Neural crest cell (in vitro differentiated cells): ENCODE measurements at regions not wholly inside any gene's neighbourhood (a gene's known extent, or its start where the extent isn't known, plus 50 kb on each side); places are given as distances from the start of the nearest gene placed in this dataset.

ENCODE experiments used
- DNase-seq: peaks from one replicate; pipeline ENCODE4 v3.0.0; 2021; ENCODE audit warnings: low read depth, mixed read lengths, low spot score
- H3K27ac Mint-ChIP-seq: one replicate; pipeline ENCODE4 v1.8.0; 2021; ENCODE audit warnings: mild to moderate bottlenecking, mixed read lengths; ENCODE audit not compliant: unreplicated experiment
- H3K27me3 Mint-ChIP-seq: 2 replicates; pipeline ENCODE4 v1.8.0; 2021; ENCODE audit warnings: low read depth, mild to moderate bottlenecking, mixed read lengths
- H3K36me3 Mint-ChIP-seq: 2 replicates; pipeline ENCODE4 v1.8.0; 2021; ENCODE audit warnings: low read depth, mild to moderate bottlenecking, mixed read lengths
- H3K4me1 Mint-ChIP-seq: 2 replicates; pipeline ENCODE4 v1.8.0; 2021; ENCODE audit warnings: mixed read lengths
- H3K4me3 Mint-ChIP-seq: one replicate; pipeline ENCODE4 v1.8.0; 2021; ENCODE audit warnings: mild to moderate bottlenecking, mixed read lengths
- H3K9me3 Mint-ChIP-seq: 2 replicates; pipeline ENCODE4 v1.8.0; 2021; ENCODE audit warnings: mixed read lengths
- CTCF ChIP-seq: fragments of 200-600 bp; sonication (generic); conservative IDR thresholded peaks from 2 replicates; pipeline ENCODE4 v1.5.0; 2021; ENCODE audit warnings: antibody characterized with exemption, mild to moderate bottlenecking

- TF ChIP-seq CTCF, result no peak
- H3K4me3 Mint-ChIP-seq, result no peak overlapping the region
- no peaks in the 10 kb centered on the region for H3K36me3 Mint-ChIP-seq
- H3K27me3 Mint-ChIP-seq, result no peaks in the 10 kb centered on the region
- H3K4me1 Mint-ChIP-seq, result no peaks in the 10 kb centered on the region
- H3K27ac Mint-ChIP-seq, result no peak overlapping the region
- H3K9me3 Mint-ChIP-seq, result peaks cover 6% of the 10 kb centered on the region
- DNase-seq, result no peak
Measured at GRCh38 chr1:87240661-87241285, 87.9 kb upstream of the LMO4 start.

- no peaks in the 10 kb centered on the region for H3K36me3 Mint-ChIP-seq
- H3K4me1 Mint-ChIP-seq, result no peaks in the 10 kb centered on the region
- DNase-seq, result no peak
- H3K27ac Mint-ChIP-seq, result no peak overlapping the region
- no peaks in the 10 kb centered on the region for H3K27me3 Mint-ChIP-seq
- H3K9me3 Mint-ChIP-seq, result peaks cover 6% of the 10 kb centered on the region
- TF ChIP-seq CTCF, result no peak
- H3K4me3 Mint-ChIP-seq, result no peak overlapping the region
Measured at GRCh38 chr1:87242445-87243185, 86.1 kb upstream of the LMO4 start.

- TF ChIP-seq CTCF, result no peak
- no peaks in the 10 kb centered on the region for H3K27me3 Mint-ChIP-seq
- no peak for DNase-seq
- H3K36me3 Mint-ChIP-seq, result peaks cover 2% of the 10 kb centered on the region
- no peaks in the 10 kb centered on the region for H3K4me1 Mint-ChIP-seq
- H3K27ac Mint-ChIP-seq, result no peak overlapping the region
- H3K4me3 Mint-ChIP-seq, result no peak overlapping the region
- H3K9me3 Mint-ChIP-seq, result peaks cover 2% of the 10 kb centered on the region
Measured at GRCh38 chr1:87243573-87243972, 85.1 kb upstream of the LMO4 start.

GRCh38 chr1:87246436-87246835 is 82.2 kb upstream of the LMO4 start:
- no peaks in the 10 kb centered on the region for H3K27me3 Mint-ChIP-seq
- H3K36me3 Mint-ChIP-seq, result peaks cover 2% of the 10 kb centered on the region
- no peak overlapping the region for H3K4me3 Mint-ChIP-seq
- peaks cover 6% of the 10 kb centered on the region for H3K4me1 Mint-ChIP-seq
- peaks cover 2% of the 10 kb centered on the region for H3K9me3 Mint-ChIP-seq
- no peak overlapping the region for H3K27ac Mint-ChIP-seq
- DNase-seq, result no peak
- TF ChIP-seq CTCF, result no peak

- peaks cover 8% of the 10 kb centered on the region for H3K36me3 Mint-ChIP-seq
- peaks cover 6% of the 10 kb centered on the region for H3K4me1 Mint-ChIP-seq
- H3K27ac Mint-ChIP-seq, result no peak overlapping the region
- peaks cover 12% of the 10 kb centered on the region for H3K9me3 Mint-ChIP-seq
- no peaks in the 10 kb centered on the region for H3K27me3 Mint-ChIP-seq
- H3K4me3 Mint-ChIP-seq, result no peak overlapping the region
- no peak for TF ChIP-seq CTCF
- DNase-seq, result no peak
Measured at GRCh38 chr1:87249803-87250202, 78.9 kb upstream of the LMO4 start.
